ENCODE measurements at regions not wholly inside any gene's neighbourhood (a gene's known extent, or its start where the extent isn't known, plus 50 kb on each side); places are given as distances from the start of the nearest gene placed in this dataset.

DNA sequence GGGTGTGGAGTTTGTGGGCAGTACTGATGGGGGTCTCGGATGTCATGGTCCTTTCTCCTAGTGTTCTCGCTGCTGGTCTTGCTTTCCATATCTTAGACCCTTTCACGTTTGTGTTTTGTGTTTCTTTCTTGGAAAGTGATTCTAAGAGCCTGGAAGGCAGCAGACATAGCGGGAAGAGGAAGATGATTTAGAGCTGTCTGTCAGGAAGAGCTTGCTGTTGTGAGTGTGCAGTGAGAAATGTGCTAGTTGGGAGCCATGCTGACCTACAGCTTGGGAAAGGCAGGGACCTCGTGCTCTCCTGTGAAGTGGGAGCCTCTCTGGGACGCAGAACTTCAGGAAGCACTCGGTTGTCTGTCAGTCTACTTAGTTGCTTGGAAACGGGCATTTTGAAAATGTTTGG is 122.2 kb downstream of the ZNF518B start:
- Histone ChIP-seq H3K23me2 (ENCODE audit: insufficient read length, low read depth, low read length, poor library complexity, severe bottlenecking) (no peaks in the 10 kb centered on the region), H3K27me3 (ENCODE audit: insufficient read depth, low read length) (no peaks in the 10 kb centered on the region), H2BK120ac (ENCODE audit: low read depth, low read length, poor library complexity, severe bottlenecking) (no peak overlapping the region), H3K14ac (ENCODE audit: insufficient read depth, low read length) (no peak overlapping the region), H3K79me2 (ENCODE audit: insufficient read depth, low read length) (no peaks in the 10 kb centered on the region), H3K9ac (ENCODE audit: extremely low read depth, insufficient read length, low read length) (no peak overlapping the region), H3K18ac (ENCODE audit: insufficient read length, low read depth, low read length) (no peak overlapping the region), H4K5ac (ENCODE audit: insufficient read length, low read depth, low read length) (no peak overlapping the region), H3K4me2 (ENCODE audit: insufficient read depth, insufficient read length, low read length) (no peak overlapping the region), H3T11ph (ENCODE audit: low read length) (no peak overlapping the region), H3K27ac (ENCODE audit: insufficient read length, low read depth, low read length) (no peak overlapping the region), H2BK20ac (ENCODE audit: low read depth, low read length, poor library complexity, severe bottlenecking) (no peak overlapping the region), H2AK5ac (ENCODE audit: insufficient read length, low read length) (no peak overlapping the region), H2BK15ac (ENCODE audit: low read depth, low read length) (no peak overlapping the region), H2AFZ (ENCODE audit: low read length) (no peak overlapping the region), H3K9me3 (ENCODE audit: control insufficient read depth, low read depth, low read length) (no peaks in the 10 kb centered on the region), H2BK5ac (ENCODE audit: insufficient read length, low read length) (no peak overlapping the region), H4K20me1 (ENCODE audit: control insufficient read depth, insufficient read depth, insufficient read length) (no peaks in the 10 kb centered on the region), H3K79me1 (ENCODE audit: insufficient read depth, low read depth, low read length, poor library complexity, severe bottlenecking) (no peaks in the 10 kb centered on the region), H4K91ac (ENCODE audit: insufficient read length, low read depth, low read length) (no peak overlapping the region), H2BK12ac (ENCODE audit: insufficient read length, low read depth, low read length) (no peak overlapping the region), H4K8ac (replicated peaks; ENCODE audit: insufficient read length, low read depth, low read length) (no peak overlapping the region), H3K4ac (ENCODE audit: low read depth, low read length) (no peak overlapping the region), H3K4me1 (ENCODE audit: insufficient read depth, low read length) (peaks cover 3% of the 10 kb centered on the region; the same call in 1 of the 2 replicates), H3K23ac (ENCODE audit: insufficient read length, low read depth, low read length) (no peak overlapping the region), H3K56ac (ENCODE audit: insufficient read length, low read depth, low read length) (no peak overlapping the region)
- peaks cover 0 to 4% (median 0%) of the 10 kb centered on the region in 3 experiments; a peak in 2 of 7 replicates for H3K36me3 Mint-ChIP-seq (ENCODE audit: insufficient read depth in 1 of 3, low read depth in 3 of 3)
- TF ChIP-seq, protein P1, sequence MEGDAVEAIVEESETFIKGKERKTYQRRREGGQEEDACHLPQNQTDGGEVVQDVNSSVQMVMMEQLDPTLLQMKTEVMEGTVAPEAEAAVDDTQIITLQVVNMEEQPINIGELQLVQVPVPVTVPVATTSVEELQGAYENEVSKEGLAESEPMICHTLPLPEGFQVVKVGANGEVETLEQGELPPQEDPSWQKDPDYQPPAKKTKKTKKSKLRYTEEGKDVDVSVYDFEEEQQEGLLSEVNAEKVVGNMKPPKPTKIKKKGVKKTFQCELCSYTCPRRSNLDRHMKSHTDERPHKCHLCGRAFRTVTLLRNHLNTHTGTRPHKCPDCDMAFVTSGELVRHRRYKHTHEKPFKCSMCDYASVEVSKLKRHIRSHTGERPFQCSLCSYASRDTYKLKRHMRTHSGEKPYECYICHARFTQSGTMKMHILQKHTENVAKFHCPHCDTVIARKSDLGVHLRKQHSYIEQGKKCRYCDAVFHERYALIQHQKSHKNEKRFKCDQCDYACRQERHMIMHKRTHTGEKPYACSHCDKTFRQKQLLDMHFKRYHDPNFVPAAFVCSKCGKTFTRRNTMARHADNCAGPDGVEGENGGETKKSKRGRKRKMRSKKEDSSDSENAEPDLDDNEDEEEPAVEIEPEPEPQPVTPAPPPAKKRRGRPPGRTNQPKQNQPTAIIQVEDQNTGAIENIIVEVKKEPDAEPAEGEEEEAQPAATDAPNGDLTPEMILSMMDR (conservative IDR thresholded peaks at IDR 0.05) = no peak
- H3K9me3 Mint-ChIP-seq = peaks cover 0 to 3% of the 10 kb centered on the region in 2 experiments; a peak in 1 of 5 replicates
- no peak overlapping the region for H3K4me3 Mint-ChIP-seq
- H3K27ac Mint-ChIP-seq = no peak overlapping the region
- no peak for DNase-seq
- peaks cover 5% of the 10 kb centered on the region for H3K27me3 Mint-ChIP-seq (ENCODE audit: low read depth)
- H3K4me1 Mint-ChIP-seq = peaks cover 20 to 21% of the 10 kb centered on the region in 2 experiments
- WGBS (ENCODE audit: extremely low coverage, insufficient read length, low lambda C conversion rate) = no CpG with 5 or more reads among the region's 8 CpGs
